ENCODE measurements at regions not wholly inside any gene's neighbourhood (a gene's known extent, or its start where the extent isn't known, plus 50 kb on each side); places are given as distances from the start of the nearest gene placed in this dataset.

- DNase-seq = no peak
These were observed 164.3 kb upstream of the AKR1E2 start for GRCh38 chr10:4661511-4662255.

GRCh38 chr10:4658777-4659176 is 167.2 kb upstream of the AKR1E2 start:
- no peak for DNase-seq

GRCh38 chr10:4656576-4657194 is 169.3 kb upstream of the AKR1E2 start:
- DNase-seq = peak; percentile 89

GRCh38 chr10:4655879-4656278 is 170.1 kb upstream of the AKR1E2 start:
- no peak for DNase-seq

- no peak for DNase-seq
These were observed 170.6 kb upstream of the AKR1E2 start for GRCh38 chr10:4655406-4655805.

GRCh38 chr10:4654496-4654895 is 171.5 kb upstream of the AKR1E2 start:
- DNase-seq = no peak

GRCh38 chr10:4653160-4653559 is 172.8 kb upstream of the AKR1E2 start:
- no peak for DNase-seq

GRCh38 chr10:4652111-4653010 is 173.6 kb upstream of the AKR1E2 start:
- DNase-seq = no peak

- DNase-seq = no peak
These were observed 174.5 kb upstream of the AKR1E2 start for GRCh38 chr10:4651404-4652037.

- DNase-seq = peak; percentile 33
These were observed 175.4 kb upstream of the AKR1E2 start for GRCh38 chr10:4650582-4650981.

- DNase-seq = peak; percentile 70
These were observed 176.0 kb upstream of the AKR1E2 start for GRCh38 chr10:4649886-4650508.

GRCh38 chr10:4649471-4649870 is 176.5 kb upstream of the AKR1E2 start:
- DNase-seq = no peak

- DNase-seq = no peak
These were observed 177.0 kb upstream of the AKR1E2 start for GRCh38 chr10:4648999-4649398.

- DNase-seq = peak; percentile 63
These were observed 178.8 kb upstream of the AKR1E2 start for GRCh38 chr10:4647109-4647785.

GRCh38 chr10:4646547-4646946 is 179.5 kb upstream of the AKR1E2 start:
- DNase-seq = no peak

GRCh38 chr10:4645836-4646235 is 180.2 kb upstream of the AKR1E2 start:
- DNase-seq = peak; percentile 50

GRCh38 chr10:4643471-4643870 is 182.5 kb upstream of the AKR1E2 start:
- no peak for DNase-seq

GRCh38 chr10:4639960-4640359 is 186.0 kb upstream of the AKR1E2 start:
- DNase-seq = peak; percentile 54

GRCh38 chr10:4638099-4638498 is 187.9 kb upstream of the AKR1E2 start:
- no peak for DNase-seq

GRCh38 chr10:4637657-4638056 is 188.3 kb upstream of the AKR1E2 start:
- DNase-seq = no peak

- no peak for DNase-seq
These were observed 190.1 kb upstream of the AKR1E2 start for GRCh38 chr10:4635883-4636282.

GRCh38 chr10:4635388-4635787 is 190.6 kb upstream of the AKR1E2 start:
- no peak for DNase-seq
